GM19035 (cell line): ENCODE measurements at regions not wholly inside any gene's neighbourhood (a gene's known extent, or its start where the extent isn't known, plus 50 kb on each side); places are given as distances from the start of the nearest gene placed in this dataset.
"Not testable (repeated sequence)": the region's sequence is repeated elsewhere in the genome, so short reads cannot be mapped to it uniquely, and the experiment has no call there.

Experiments
- ATAC-seq: cut with Tn5 transposase; IDR thresholded peaks from one replicate; pipeline ENCODE4 v1.9.1; 2021; ENCODE audit not compliant: unreplicated experiment

GRCh38 chr3:6447166-6447801, 413.6 kb upstream of the GRM7 start:
- ATAC-seq: no peak

- ATAC-seq: no peak
These were observed 412.9 kb upstream of the GRM7 start for GRCh38 chr3:6448011-6448410.

GRCh38 chr3:6449099-6449498, 411.8 kb upstream of the GRM7 start:
- ATAC-seq: no peak

GRCh38 chr3:6452974-6453373, 407.9 kb upstream of the GRM7 start:
- ATAC-seq: no peak

GRCh38 chr3:6455031-6455430, 405.9 kb upstream of the GRM7 start:
- no peak for ATAC-seq

GRCh38 chr3:6467186-6467585, 393.7 kb upstream of the GRM7 start:
- ATAC-seq: no peak

- no peak for ATAC-seq
These were observed 392.3 kb upstream of the GRM7 start for GRCh38 chr3:6468589-6468988.

- no peak for ATAC-seq
These were observed 389.2 kb upstream of the GRM7 start for GRCh38 chr3:6471744-6472143.

- not testable (repeated sequence) for ATAC-seq
These were observed 370.2 kb upstream of the GRM7 start for GRCh38 chr3:6490487-6491327.

- no peak for ATAC-seq
These were observed 369.1 kb upstream of the GRM7 start for GRCh38 chr3:6491768-6492167.

- ATAC-seq: no peak
These were observed 368.6 kb upstream of the GRM7 start for GRCh38 chr3:6492306-6492705.

GRCh38 chr3:6498944-6499343, 362.0 kb upstream of the GRM7 start:
- not testable (repeated sequence) for ATAC-seq

GRCh38 chr3:6504347-6504746, 356.6 kb upstream of the GRM7 start:
- no peak for ATAC-seq

- no peak for ATAC-seq
These were observed 356.1 kb upstream of the GRM7 start for GRCh38 chr3:6504834-6505233.

GRCh38 chr3:6508410-6508759, 352.5 kb upstream of the GRM7 start:
- no peak for ATAC-seq

- no peak for ATAC-seq
These were observed 351.3 kb upstream of the GRM7 start for GRCh38 chr3:6509576-6509975.

GRCh38 chr3:6510713-6511112, 350.2 kb upstream of the GRM7 start:
- no peak for ATAC-seq

- ATAC-seq: no peak
These were observed 348.6 kb upstream of the GRM7 start for GRCh38 chr3:6512172-6512800.

GRCh38 chr3:6516143-6516542, 344.8 kb upstream of the GRM7 start:
- ATAC-seq: no peak

- ATAC-seq: no peak
These were observed 344.2 kb upstream of the GRM7 start for GRCh38 chr3:6516694-6517093.

- ATAC-seq: no peak
These were observed 342.1 kb upstream of the GRM7 start for GRCh38 chr3:6518709-6519345.
